ENCODE measurements at regions not wholly inside any gene's neighbourhood (a gene's known extent, or its start where the extent isn't known, plus 50 kb on each side); places are given as distances from the start of the nearest gene placed in this dataset.

DNA sequence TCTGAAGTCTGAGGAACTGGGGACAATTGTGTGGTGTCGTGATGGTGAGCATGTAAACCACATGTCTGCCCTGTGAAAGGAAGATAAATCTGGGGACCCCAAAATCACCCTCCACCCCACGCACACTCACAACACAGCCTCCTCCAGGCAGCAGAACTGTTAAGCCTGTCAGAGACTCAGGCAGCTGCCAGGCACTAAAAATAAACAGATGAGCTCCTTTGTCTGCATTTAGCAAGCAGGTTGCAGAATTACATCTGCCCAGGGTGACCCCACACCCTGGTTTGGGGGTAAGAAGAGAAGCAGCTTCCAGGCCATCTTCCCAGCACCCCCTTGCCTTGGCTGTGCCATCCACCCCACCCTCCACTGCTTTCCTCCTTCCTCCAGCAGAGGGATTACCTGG is 119.1 kb upstream of the RUNX3 start:
- TF ChIP-seq, protein P1, sequence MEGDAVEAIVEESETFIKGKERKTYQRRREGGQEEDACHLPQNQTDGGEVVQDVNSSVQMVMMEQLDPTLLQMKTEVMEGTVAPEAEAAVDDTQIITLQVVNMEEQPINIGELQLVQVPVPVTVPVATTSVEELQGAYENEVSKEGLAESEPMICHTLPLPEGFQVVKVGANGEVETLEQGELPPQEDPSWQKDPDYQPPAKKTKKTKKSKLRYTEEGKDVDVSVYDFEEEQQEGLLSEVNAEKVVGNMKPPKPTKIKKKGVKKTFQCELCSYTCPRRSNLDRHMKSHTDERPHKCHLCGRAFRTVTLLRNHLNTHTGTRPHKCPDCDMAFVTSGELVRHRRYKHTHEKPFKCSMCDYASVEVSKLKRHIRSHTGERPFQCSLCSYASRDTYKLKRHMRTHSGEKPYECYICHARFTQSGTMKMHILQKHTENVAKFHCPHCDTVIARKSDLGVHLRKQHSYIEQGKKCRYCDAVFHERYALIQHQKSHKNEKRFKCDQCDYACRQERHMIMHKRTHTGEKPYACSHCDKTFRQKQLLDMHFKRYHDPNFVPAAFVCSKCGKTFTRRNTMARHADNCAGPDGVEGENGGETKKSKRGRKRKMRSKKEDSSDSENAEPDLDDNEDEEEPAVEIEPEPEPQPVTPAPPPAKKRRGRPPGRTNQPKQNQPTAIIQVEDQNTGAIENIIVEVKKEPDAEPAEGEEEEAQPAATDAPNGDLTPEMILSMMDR (IDR thresholded peaks at IDR 0.05): no peak
- TF ChIP-seq POLR2AphosphoS5 (IDR thresholded peaks at IDR 0.05; ENCODE audit: low read depth, low read length) (no peak), REST (IDR thresholded peaks at IDR 0.05; ENCODE audit: insufficient read depth in 1 of 2, low read depth in 2 of 2, low read length in 1 of 2) (no peak), SIN3A (IDR thresholded peaks at IDR 0.05; ENCODE audit: borderline replicate concordance, insufficient read depth, low read depth, low read length) (no peak), TCF7L2 (IDR thresholded peaks at IDR 0.05; ENCODE audit: low read depth, low read length) (no peak)
